ENCODE measurements at regions not wholly inside any gene's neighbourhood (a gene's known extent, or its start where the extent isn't known, plus 50 kb on each side); places are given as distances from the start of the nearest gene placed in this dataset.

- TF ChIP-seq CTCF (conservative IDR thresholded peaks at IDR 0.05 in 1 of 2, IDR thresholded peaks at IDR 0.05 in 1 of 2; ENCODE audit: low read depth in 1 of 2, low read length in 2 of 2) (no peak), EZH2 (IDR thresholded peaks at IDR 0.05; ENCODE audit: low read length, missing control alignments) (no peak)
These were observed 124.1 kb upstream of the MED13L start for GRCh38 chr12:116401565-116401964.

All from fibroblast of lung (primary cell).